ENCODE measurements at regions not wholly inside any gene's neighbourhood (a gene's known extent, or its start where the extent isn't known, plus 50 kb on each side); places are given as distances from the start of the nearest gene placed in this dataset.

GRCh38 chr6:169153401-169153800 is 100.2 kb downstream of the THBS2 start:
- no peak overlapping the region for H3K9ac ChIP-seq (ENCODE audit: low read length)

GRCh38 chr6:169146521-169146920 is 107.1 kb downstream of the THBS2 start:
- Histone ChIP-seq H3K27ac (ENCODE audit: low read length in 2 of 2) (no peak overlapping the region), H3K27me3 (replicated peaks in 1 of 4; ENCODE audit: control extremely low read depth in 1 of 4, control insufficient read depth in 3 of 4, insufficient read depth in 4 of 4, low read length in 3 of 4) (peaks cover 0 to 2% (median 0%) of the 10 kb centered on the region in 4 experiments), H4K20me1 (ENCODE audit: control insufficient read depth, insufficient read depth, low read length, poor library complexity, severe bottlenecking) (no peaks in the 10 kb centered on the region), H3K79me2 (ENCODE audit: control insufficient read depth, insufficient read depth, low read length) (no peaks in the 10 kb centered on the region), H3K4me2 (replicated peaks; ENCODE audit: low read depth, low read length, poor library complexity, severe bottlenecking) (no peak overlapping the region), H3K9me3 (ENCODE audit: control extremely low read depth in 1 of 3, control insufficient read depth in 2 of 3, insufficient read depth in 1 of 3, low read length in 2 of 3) (peaks cover 0 to 13% (median 4%) of the 10 kb centered on the region in 3 donors), H3K4me3 (ENCODE audit: control extremely low read depth in 1 of 5, extremely low read depth in 1 of 5, insufficient read depth in 1 of 5, low read depth in 2 of 5, low read length in 4 of 5) (no peak overlapping the region), H3K4me1 (ENCODE audit: control insufficient read depth in 2 of 2, insufficient read depth in 2 of 2, low read length in 2 of 2) (no peaks in the 10 kb centered on the region), H2AFZ (ENCODE audit: insufficient read depth, low read depth, low read length, poor library complexity, severe bottlenecking) (no peak overlapping the region), H3K9ac (ENCODE audit: low read length) (no peak overlapping the region), H3K36me3 (replicated peaks in 1 of 2; ENCODE audit: control extremely low read depth in 1 of 2, control insufficient read depth in 1 of 2, extremely low read depth in 1 of 2, insufficient read depth in 2 of 2, low read length in 1 of 2) (no peaks in the 10 kb centered on the region)
- ATAC-seq (ENCODE audit: low read depth) (no peak), DNase-seq (no peak)
- Mint-ChIP-seq H3K9me3 (ENCODE audit: insufficient read depth) (peaks cover 4% of the 10 kb centered on the region), H3K4me1 (no peaks in the 10 kb centered on the region), H3K27me3 (no peaks in the 10 kb centered on the region), H3K27ac (no peak overlapping the region), H3K4me3 (no peak overlapping the region)
- TF ChIP-seq CTCF (IDR thresholded peaks at IDR 0.05) (no peak), EZH2 (IDR thresholded peaks at IDR 0.05; ENCODE audit: borderline replicate concordance, insufficient read depth, low read depth, low read length, poor library complexity, severe bottlenecking) (no peak)
- WGBS (ENCODE audit: insufficient coverage): 86% methylated on average over 1 of the region's 2 CpGs
- ChIA-PET POLR2A (no interaction called here), CTCF (no interaction called here)
- intact Hi-C loops (cut with micrococcal nuclease): no loop called here

More at GRCh38 chr6:169153401-169153800, 100.2 kb downstream of the THBS2 start:
- no peaks in the 10 kb centered on the region for H3K79me2 ChIP-seq (ENCODE audit: control insufficient read depth, insufficient read depth, low read length)
- CTCF ChIA-PET: interaction anchor here (0.6 kb wide), 1 partner anchor 90 kb away, joined by 3 read pairs; no protein-coding TSS in a partner anchor
- H2AFZ ChIP-seq (ENCODE audit: insufficient read depth, low read depth, low read length, poor library complexity, severe bottlenecking): no peak overlapping the region
- peaks cover 4% of the 10 kb centered on the region for H3K9me3 Mint-ChIP-seq (ENCODE audit: insufficient read depth)
- no peaks in the 10 kb centered on the region for H3K27me3 Mint-ChIP-seq
- H3K4me3 Mint-ChIP-seq: no peak overlapping the region
- H3K9me3 ChIP-seq (ENCODE audit: control extremely low read depth in 1 of 3, control insufficient read depth in 2 of 3, insufficient read depth in 1 of 3, low read length in 2 of 3): peaks cover 0 to 13% (median 13%) of the 10 kb centered on the region in 3 donors
- no peaks in the 10 kb centered on the region for H4K20me1 ChIP-seq (ENCODE audit: control insufficient read depth, insufficient read depth, low read length, poor library complexity, severe bottlenecking)
- no peak for TF ChIP-seq EZH2 (IDR thresholded peaks at IDR 0.05; ENCODE audit: borderline replicate concordance, insufficient read depth, low read depth, low read length, poor library complexity, severe bottlenecking)
- TF ChIP-seq CTCF (IDR thresholded peaks at IDR 0.05): no peak
- no peaks in the 10 kb centered on the region for H3K4me1 ChIP-seq (ENCODE audit: control insufficient read depth in 2 of 2, insufficient read depth in 2 of 2, low read length in 2 of 2)
- H3K4me3 ChIP-seq (ENCODE audit: control extremely low read depth in 1 of 5, extremely low read depth in 1 of 5, insufficient read depth in 1 of 5, low read depth in 2 of 5, low read length in 4 of 5): no peak overlapping the region
- no peak overlapping the region for H3K27ac ChIP-seq (ENCODE audit: low read length in 2 of 2)
- H3K27me3 ChIP-seq (replicated peaks in 1 of 4; ENCODE audit: control extremely low read depth in 1 of 4, control insufficient read depth in 3 of 4, insufficient read depth in 4 of 4, low read length in 3 of 4): no peaks in the 10 kb centered on the region
- ATAC-seq (ENCODE audit: low read depth) (no peak), DNase-seq (no peak)
- H3K4me1 Mint-ChIP-seq: no peaks in the 10 kb centered on the region
- 93% methylated on average over 3 of the region's 4 CpGs for WGBS (ENCODE audit: insufficient coverage)
- H3K4me2 ChIP-seq (replicated peaks; ENCODE audit: low read depth, low read length, poor library complexity, severe bottlenecking): no peak overlapping the region
- intact Hi-C loops (cut with micrococcal nuclease): no loop called here
- no peaks in the 10 kb centered on the region for H3K36me3 ChIP-seq (replicated peaks in 1 of 2; ENCODE audit: control extremely low read depth in 1 of 2, control insufficient read depth in 1 of 2, extremely low read depth in 1 of 2, insufficient read depth in 2 of 2, low read length in 1 of 2)
- POLR2A ChIA-PET: no interaction called here
- no peak overlapping the region for H3K27ac Mint-ChIP-seq

All from B cell (primary cell).